Ishikawa (cell line): ENCODE measurements at regions not wholly inside any gene's neighbourhood (a gene's known extent, or its start where the extent isn't known, plus 50 kb on each side); places are given as distances from the start of the nearest gene placed in this dataset.

Experiments used
- CEBPB ChIP-seq: IDR thresholded peaks from 2 replicates; pipeline ENCODE4 v1.6.1; 2012
- CREB1 ChIP-seq: IDR thresholded peaks from 2 replicates; pipeline ENCODE4 v1.6.1; 2012; ENCODE audit warnings: low read depth
- EGR1 ChIP-seq: IDR thresholded peaks from 2 replicates; pipeline ENCODE4 v1.6.1; 2012
- EP300 ChIP-seq: IDR thresholded peaks from 2 replicates; pipeline ENCODE4 v1.6.1; 2012; ENCODE audit warnings: borderline replicate concordance
- FOXM1 ChIP-seq: IDR thresholded peaks from 2 replicates; pipeline ENCODE4 v1.6.1; 2012; ENCODE audit warnings: low read depth, borderline replicate concordance
- NFIC ChIP-seq: IDR thresholded peaks from 2 replicates; pipeline ENCODE4 v1.6.1; 2012
- RAD21 ChIP-seq: IDR thresholded peaks from 2 replicates; pipeline ENCODE4 v1.6.1; 2012; ENCODE audit warnings: low read depth
- TAF1 ChIP-seq: IDR thresholded peaks from 2 replicates; pipeline ENCODE4 v1.6.1; 2012; ENCODE audit warnings: low read depth, mild to moderate bottlenecking
- TCF12 ChIP-seq: IDR thresholded peaks from 2 replicates; pipeline ENCODE4 v1.6.1; 2012; ENCODE audit warnings: low read depth
- TEAD4 ChIP-seq: IDR thresholded peaks from 2 replicates; pipeline ENCODE4 v1.6.1; 2012
- YY1 ChIP-seq: IDR thresholded peaks from 2 replicates; pipeline ENCODE4 v1.6.1; 2012; ENCODE audit warnings: low read depth
- ZBTB7A ChIP-seq: IDR thresholded peaks from 2 replicates; pipeline ENCODE4 v1.6.1; 2012; ENCODE audit warnings: low read depth
- TF ChIP-seq, protein P1 (sequence below): IDR thresholded peaks from 2 replicates; pipeline ENCODE4 v1.6.1; 2012
- TF ChIP-seq, protein P2 (sequence below): IDR thresholded peaks from 2 replicates; pipeline ENCODE4 v1.6.1; 2012
- TF ChIP-seq, protein P3 (sequence below): IDR thresholded peaks from 2 replicates; pipeline ENCODE4 v1.6.1; 2012; ENCODE audit warnings: low read depth, mild to moderate bottlenecking

DNA sequence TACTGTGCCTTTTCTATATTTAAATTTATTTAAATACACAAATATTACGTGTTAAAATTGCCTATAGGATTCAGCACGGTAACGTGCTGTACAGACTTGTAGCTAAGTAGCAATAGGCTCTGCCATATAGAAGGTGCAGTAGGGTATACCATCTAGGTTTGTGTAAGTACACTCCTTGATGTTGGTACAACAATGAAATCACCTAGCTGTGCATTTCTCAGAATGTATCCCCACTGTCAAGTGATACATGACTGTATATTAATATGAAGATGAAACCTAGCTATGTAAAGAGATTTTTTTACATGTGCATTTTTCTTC lies 431.2 kb downstream of the KCTD8 start:
- TF ChIP-seq NFIC (no peak), TEAD4 (no peak), CEBPB (no peak), ZBTB7A (no peak), RAD21 (no peak), TAF1 (no peak), EGR1 (no peak), YY1 (no peak), TCF12 (no peak), FOXM1 (no peak), EP300 (no peak), CREB1 (no peak)
- TF ChIP-seq, protein P1, sequence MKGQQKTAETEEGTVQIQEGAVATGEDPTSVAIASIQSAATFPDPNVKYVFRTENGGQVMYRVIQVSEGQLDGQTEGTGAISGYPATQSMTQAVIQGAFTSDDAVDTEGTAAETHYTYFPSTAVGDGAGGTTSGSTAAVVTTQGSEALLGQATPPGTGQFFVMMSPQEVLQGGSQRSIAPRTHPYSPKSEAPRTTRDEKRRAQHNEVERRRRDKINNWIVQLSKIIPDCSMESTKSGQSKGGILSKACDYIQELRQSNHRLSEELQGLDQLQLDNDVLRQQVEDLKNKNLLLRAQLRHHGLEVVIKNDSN, result no peak
- TF ChIP-seq, protein P2, sequence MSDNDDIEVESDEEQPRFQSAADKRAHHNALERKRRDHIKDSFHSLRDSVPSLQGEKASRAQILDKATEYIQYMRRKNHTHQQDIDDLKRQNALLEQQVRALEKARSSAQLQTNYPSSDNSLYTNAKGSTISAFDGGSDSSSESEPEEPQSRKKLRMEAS, result no peak
- TF ChIP-seq, protein P3, sequence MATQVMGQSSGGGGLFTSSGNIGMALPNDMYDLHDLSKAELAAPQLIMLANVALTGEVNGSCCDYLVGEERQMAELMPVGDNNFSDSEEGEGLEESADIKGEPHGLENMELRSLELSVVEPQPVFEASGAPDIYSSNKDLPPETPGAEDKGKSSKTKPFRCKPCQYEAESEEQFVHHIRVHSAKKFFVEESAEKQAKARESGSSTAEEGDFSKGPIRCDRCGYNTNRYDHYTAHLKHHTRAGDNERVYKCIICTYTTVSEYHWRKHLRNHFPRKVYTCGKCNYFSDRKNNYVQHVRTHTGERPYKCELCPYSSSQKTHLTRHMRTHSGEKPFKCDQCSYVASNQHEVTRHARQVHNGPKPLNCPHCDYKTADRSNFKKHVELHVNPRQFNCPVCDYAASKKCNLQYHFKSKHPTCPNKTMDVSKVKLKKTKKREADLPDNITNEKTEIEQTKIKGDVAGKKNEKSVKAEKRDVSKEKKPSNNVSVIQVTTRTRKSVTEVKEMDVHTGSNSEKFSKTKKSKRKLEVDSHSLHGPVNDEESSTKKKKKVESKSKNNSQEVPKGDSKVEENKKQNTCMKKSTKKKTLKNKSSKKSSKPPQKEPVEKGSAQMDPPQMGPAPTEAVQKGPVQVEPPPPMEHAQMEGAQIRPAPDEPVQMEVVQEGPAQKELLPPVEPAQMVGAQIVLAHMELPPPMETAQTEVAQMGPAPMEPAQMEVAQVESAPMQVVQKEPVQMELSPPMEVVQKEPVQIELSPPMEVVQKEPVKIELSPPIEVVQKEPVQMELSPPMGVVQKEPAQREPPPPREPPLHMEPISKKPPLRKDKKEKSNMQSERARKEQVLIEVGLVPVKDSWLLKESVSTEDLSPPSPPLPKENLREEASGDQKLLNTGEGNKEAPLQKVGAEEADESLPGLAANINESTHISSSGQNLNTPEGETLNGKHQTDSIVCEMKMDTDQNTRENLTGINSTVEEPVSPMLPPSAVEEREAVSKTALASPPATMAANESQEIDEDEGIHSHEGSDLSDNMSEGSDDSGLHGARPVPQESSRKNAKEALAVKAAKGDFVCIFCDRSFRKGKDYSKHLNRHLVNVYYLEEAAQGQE, result no peak

- no peak for TF ChIP-seq TCF12
- no peak for TF ChIP-seq CREB1
- no peak for TF ChIP-seq EGR1
- TF ChIP-seq TEAD4, result no peak
- TF ChIP-seq, protein P3, result no peak
- TF ChIP-seq TAF1, result no peak
- no peak for TF ChIP-seq RAD21
- TF ChIP-seq NFIC, result no peak
- no peak for TF ChIP-seq YY1
- no peak for TF ChIP-seq ZBTB7A
- no peak for TF ChIP-seq CEBPB
- no peak for TF ChIP-seq FOXM1
- TF ChIP-seq EP300, result no peak
- TF ChIP-seq, protein P2, result no peak
These were observed 428.9 kb downstream of the KCTD8 start for GRCh38 chr4:44019721-44020120.

- TF ChIP-seq ZBTB7A, result no peak
- no peak for TF ChIP-seq YY1
- TF ChIP-seq RAD21, result no peak
- TF ChIP-seq NFIC, result no peak
- TF ChIP-seq EP300, result no peak
- TF ChIP-seq TEAD4, result no peak
- TF ChIP-seq, protein P1, result no peak
- TF ChIP-seq TAF1, result no peak
- no peak for TF ChIP-seq EGR1
- no peak for TF ChIP-seq CEBPB
- TF ChIP-seq, protein P3, result no peak
- TF ChIP-seq, protein P2, result no peak
- no peak for TF ChIP-seq CREB1
- TF ChIP-seq TCF12, result no peak
- no peak for TF ChIP-seq FOXM1
These were observed 423.1 kb downstream of the KCTD8 start for GRCh38 chr4:44025376-44026020.

GRCh38 chr4:44038811-44039210 lies 409.8 kb downstream of the KCTD8 start:
- no peak for TF ChIP-seq CEBPB
- TF ChIP-seq NFIC, result no peak
- no peak for TF ChIP-seq TAF1
- TF ChIP-seq, protein P2, result no peak
- no peak for TF ChIP-seq RAD21
- no peak for TF ChIP-seq TEAD4
- TF ChIP-seq, protein P1, result no peak
- no peak for TF ChIP-seq CREB1
